ENCODE measurements at regions not wholly inside any gene's neighbourhood (a gene's known extent, or its start where the extent isn't known, plus 50 kb on each side); places are given as distances from the start of the nearest gene placed in this dataset.

DNA sequence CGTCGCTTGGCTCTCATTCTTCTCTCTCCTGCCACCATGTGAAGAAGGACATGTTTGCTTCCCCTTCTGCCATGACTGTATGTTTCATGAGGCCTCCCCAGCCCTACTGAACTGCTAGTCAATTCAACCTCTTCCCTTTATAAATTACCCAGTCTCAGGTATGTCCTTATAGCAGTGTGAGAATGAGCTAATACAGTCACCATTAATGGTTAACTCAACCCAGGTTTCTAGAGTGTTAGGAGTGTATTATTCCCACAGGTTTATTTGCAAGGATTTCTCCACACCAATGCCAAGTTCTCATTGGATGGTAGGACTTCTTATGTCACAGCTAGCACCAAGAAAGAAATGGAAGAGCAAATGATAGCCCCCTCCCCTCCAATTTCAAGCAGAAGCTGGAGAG is 71.9 kb downstream of the DYNAP start:
- TF ChIP-seq SP1 (IDR thresholded peaks at IDR 0.05) (no peak), JUND (IDR thresholded peaks at IDR 0.05) (no peak), MAX (IDR thresholded peaks at IDR 0.05) (no peak), FOXA2 (IDR thresholded peaks at IDR 0.05) (no peak), ZBTB33 (IDR thresholded peaks at IDR 0.05) (no peak), YY1 (IDR thresholded peaks at IDR 0.05) (no peak), FOXA1 (IDR thresholded peaks at IDR 0.05) (no peak), RXRA (IDR thresholded peaks at IDR 0.05) (no peak), REST (IDR thresholded peaks at IDR 0.05) (no peak)
- TF ChIP-seq, protein P1, sequence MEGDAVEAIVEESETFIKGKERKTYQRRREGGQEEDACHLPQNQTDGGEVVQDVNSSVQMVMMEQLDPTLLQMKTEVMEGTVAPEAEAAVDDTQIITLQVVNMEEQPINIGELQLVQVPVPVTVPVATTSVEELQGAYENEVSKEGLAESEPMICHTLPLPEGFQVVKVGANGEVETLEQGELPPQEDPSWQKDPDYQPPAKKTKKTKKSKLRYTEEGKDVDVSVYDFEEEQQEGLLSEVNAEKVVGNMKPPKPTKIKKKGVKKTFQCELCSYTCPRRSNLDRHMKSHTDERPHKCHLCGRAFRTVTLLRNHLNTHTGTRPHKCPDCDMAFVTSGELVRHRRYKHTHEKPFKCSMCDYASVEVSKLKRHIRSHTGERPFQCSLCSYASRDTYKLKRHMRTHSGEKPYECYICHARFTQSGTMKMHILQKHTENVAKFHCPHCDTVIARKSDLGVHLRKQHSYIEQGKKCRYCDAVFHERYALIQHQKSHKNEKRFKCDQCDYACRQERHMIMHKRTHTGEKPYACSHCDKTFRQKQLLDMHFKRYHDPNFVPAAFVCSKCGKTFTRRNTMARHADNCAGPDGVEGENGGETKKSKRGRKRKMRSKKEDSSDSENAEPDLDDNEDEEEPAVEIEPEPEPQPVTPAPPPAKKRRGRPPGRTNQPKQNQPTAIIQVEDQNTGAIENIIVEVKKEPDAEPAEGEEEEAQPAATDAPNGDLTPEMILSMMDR (IDR thresholded peaks at IDR 0.05; ENCODE audit: low read depth, low read length, missing input control) = no peak

Data from liver (tissue), 3 donors.